DMS53 treated with DMSO at 0.1 percent for 48 hours (cell line): ENCODE measurements at regions not wholly inside any gene's neighbourhood (a gene's known extent, or its start where the extent isn't known, plus 50 kb on each side); places are given as distances from the start of the nearest gene placed in this dataset.
"Not testable (repeated sequence)": the region's sequence is repeated elsewhere in the genome, so short reads cannot be mapped to it uniquely, and the experiment has no call there.

Experiments used
- DNase-seq: peaks from one replicate; lab custom pipeline; 2025; ENCODE audit not compliant: unreplicated experiment; lab: John Stamatoyannopoulos, UW

DNA sequence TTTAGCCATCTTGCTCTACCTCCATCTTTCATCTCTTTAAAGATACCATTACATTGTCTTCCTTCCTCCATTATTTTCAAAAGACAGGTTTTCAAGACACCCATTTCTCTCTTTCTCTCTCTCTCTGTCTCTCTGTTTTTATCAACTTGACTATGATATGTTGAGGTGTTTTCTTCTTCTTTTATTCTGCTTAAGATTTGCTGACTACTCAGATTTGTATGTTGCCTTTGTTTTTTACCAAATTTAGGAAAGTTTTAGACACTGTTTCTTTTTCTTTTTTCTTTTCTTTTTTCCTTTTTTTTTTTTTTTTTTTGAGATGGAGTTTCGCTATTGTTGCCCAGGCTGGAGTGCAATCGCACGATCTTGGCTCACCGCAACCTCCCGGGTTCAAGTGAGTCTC is 647.5 kb upstream of the VRK2 start:
- DNase-seq = no peak

DNA sequence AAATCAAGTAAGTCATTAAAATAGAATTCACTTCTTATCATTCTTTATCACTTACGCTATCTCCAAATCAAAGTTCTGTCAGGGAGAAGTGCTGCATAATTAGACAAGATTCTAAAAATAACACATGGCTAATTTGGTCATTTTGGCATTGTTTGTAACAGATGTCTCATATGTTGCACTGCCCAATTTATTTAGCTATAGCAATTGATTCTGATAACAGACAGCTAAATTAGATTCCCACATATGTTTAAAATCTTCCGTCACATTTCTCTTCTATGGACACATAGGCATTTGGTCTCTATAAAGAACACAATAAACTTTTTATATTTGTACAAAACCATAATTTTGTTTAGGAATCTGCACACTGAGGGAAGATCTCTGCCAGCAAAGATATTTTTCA is 644.5 kb upstream of the VRK2 start:
- no peak for DNase-seq

DNA sequence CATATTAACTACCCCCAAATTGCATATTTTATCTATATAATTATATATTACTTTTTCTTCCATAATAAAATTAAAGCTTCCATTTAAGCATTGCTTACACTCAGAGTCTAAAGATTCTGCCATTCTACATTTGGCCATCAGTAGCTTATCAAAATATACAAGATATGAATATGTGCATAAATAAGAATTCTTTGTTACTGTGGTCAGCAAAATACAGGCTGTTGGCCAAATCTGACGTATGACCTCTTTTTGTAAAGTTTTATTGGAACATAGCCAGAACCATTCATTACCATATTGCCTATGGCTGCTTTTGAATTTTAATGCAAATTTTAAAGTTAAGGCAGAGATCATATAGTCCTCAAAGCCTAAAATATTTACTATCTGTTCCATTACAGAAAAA is 643.9 kb upstream of the VRK2 start:
- no peak for DNase-seq

DNA sequence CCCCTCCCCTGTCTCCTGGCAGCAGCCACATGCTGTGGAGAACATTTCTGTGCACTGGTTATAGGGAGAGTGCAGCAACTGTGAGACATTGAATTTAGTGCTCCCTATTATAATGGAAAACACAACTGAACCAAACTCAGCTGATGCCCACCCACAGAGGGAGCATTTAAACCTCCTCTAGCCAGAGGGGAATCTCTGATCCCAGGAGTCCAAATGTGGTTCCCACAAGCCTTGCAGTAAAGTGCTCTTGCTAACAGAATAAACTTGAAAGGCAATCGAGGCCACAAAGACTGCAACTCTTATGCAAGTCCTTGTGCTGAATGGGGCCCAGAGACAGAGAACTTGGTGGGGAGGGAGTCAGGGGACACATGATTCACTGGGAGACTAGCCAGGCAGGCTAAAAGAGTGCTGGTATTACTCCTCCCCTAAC is 638.8 kb upstream of the VRK2 start:
- DNase-seq = no peak

DNA sequence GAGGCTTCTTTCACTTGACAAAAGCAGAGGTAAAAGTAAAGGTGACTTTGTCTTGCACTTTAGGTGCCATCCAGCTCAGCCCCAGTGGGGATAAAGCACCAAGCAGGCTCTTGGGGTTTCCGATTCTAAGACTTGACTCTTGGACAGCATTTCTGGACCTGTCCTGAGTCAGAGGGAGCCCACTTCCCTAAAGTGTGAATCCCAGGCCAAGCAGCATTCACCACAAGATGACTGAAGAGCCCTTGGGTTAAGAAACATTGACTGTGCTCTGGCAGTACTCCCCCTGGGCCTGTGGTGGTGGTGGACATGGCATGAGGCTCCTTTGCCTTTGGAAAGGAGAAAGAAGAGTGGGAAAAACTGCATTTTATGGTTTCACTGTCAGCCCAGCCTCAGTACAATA is 638.0 kb upstream of the VRK2 start:
- no peak for DNase-seq

DNA sequence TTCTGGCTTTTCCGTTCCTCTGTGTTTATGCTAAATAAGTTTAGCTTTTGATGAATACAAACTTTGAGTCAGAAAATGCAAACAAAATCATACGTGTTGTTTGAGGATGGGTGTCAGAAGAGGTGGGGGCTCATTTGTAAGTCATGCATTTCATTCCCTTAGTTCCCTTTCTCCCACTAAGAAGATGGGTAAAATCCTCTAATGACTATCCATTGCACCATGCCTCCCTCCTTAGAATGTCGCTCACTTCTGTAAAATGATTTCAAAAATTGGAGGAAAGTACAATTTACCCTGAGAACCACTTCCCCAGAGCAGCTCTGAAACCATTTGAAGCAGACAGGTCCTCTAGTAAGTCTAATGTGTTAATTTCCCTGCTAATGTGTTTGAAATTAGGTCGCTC is 629.6 kb upstream of the VRK2 start:
- DNase-seq = no peak

DNA sequence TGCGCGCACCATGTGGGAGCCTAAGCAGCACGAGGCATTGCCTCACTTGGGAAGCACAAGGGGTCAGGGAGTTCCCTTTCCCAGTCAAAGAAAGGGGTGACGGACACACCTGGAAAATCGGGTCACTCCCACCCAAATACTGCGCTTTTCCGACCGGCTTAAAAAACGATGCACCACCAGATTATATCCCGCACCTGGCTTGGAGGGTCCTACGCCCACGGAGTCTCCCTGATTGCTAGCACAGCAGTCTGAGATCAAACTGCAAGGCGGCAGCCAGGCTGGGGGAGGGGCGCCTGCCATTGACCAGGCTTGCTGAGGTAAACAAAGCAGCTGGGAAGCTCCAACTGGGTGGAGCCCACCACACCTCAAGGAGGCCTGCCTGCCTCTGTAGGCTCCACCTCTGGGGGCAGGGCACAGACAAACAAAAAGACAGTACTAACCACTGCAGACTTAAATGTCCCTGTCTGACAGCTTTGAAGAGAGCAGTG is 627.7 kb upstream of the VRK2 start:
- not testable (repeated sequence) for DNase-seq

DNA sequence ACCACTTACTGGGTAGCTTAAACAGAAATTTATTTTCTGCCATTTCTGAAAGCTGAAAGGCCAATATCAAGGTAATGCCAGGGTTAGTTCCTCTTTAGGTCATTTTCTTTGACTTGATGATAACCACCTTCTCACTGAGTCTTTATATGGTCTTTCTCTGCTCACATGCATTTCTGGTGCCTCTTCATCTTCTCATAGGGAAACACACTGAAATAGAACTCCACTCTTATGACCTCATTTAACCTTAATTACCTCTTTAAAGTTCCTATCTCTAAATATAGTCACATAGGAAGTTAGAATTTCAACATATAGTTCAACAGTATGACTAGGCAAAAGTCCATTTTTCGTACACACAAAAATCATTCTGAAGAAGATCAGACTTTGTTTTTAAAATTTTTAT is 616.8 kb upstream of the VRK2 start:
- DNase-seq = no peak

DNA sequence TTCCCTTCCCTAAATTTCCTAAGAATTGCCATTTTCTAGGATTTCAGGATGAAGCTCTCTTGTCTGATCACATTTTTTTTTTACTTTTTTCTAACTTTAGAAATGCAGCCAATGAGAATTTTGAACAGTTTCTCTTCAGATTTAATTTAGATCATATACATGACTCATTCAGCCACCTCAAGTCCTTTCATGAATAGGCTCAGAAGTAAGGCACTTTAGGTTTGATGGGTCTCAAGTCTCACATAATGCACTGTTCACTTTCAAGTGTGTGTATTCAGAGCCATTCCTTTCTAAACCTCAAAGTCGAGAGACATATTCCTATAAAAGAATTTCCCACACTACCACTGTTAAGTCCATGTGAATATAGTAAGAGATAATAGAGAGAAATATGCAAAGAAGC is 614.1 kb upstream of the VRK2 start:
- no peak for DNase-seq

DNA sequence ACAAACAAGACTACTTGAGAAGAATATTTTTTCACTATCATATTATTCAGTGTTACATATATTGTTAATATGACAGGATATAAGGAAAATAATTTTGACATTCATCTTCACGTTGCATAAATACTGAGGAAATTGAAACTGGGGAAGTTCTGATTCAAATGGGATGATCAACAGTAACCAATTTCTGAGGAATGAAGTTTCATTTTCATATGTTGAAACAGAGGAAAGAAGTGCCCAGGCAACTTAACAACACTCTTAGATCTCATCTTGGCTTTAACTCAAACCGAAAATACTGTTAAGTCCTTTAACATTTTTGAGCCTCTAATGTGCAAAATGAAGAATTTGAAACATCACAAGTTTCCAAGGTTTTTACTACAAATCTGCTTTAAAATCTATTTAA is 612.2 kb upstream of the VRK2 start:
- DNase-seq = no peak

DNA sequence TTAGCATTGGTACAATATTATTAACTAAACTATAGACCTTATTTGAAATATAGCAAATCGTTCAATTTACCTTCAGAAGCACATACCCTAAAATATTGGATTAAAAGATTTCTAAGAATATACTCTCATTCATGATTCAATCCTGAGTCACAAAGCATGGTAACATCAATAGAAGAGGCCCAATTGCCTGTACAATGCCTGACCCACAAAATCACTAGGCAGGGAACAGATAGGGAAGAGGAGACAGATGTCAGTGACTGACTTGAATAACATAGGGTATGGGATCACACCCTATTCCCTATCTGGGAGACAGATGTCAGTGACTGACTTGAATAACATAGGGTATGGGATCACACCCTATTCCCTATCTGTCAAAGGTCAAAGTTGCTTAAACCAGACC is 611.6 kb upstream of the VRK2 start:
- no peak for DNase-seq

DNA sequence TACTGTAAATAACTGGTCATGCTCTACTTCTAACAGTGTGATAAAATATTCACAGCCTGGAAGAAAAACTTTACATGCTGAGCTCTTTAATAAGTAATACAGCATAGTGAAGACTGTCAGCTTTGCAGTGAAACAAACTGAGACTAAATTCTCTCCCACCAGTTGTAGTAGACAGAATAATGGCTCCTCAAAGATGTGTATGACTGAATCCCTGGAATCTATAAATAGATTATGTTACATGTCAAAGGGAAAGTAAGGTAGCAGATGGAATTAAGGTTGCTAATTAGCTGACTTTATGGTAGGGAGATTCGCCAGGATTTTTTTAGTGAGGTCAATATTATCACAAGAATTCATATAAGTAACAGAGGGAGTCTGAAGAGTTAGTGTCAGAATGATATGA is 609.5 kb upstream of the VRK2 start:
- DNase-seq = no peak

DNA sequence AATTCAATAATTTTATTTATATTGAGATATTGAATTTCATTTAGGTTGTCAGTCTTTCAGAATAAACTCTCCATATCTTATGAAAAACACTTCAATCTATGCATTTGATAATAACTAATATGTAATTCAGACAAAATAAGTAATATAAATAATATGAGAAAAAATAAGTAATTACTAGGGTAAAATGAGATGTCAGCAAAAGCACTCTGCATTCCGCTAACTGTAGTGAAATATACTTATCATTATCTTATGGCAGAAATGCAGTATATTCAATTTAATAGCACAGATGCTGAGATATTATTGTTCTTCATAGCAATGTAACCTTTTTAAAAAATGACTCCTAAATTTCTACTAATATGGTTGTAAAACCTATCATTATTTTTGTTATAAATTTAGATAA is 606.2 kb upstream of the VRK2 start:
- DNase-seq = no peak

DNA sequence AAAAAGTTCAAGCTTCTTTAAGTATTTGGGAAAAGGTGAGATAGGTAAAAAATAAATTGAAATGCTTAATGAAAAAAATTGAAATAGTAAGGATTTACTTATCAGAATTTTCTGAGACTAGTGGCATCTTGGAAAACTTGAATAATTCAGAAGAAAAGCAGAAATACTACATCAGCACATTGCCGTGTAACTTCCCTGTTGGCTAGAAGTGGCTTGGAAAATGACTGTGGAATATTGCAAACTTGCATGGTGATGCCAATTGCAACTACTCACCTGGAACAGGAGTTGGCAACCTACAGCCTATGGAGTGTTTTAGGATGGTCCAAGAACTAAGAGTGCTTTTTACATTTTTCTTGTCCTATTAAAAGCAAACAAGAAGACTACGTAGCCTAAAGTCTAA is 603.5 kb upstream of the VRK2 start:
- no peak for DNase-seq

DNA sequence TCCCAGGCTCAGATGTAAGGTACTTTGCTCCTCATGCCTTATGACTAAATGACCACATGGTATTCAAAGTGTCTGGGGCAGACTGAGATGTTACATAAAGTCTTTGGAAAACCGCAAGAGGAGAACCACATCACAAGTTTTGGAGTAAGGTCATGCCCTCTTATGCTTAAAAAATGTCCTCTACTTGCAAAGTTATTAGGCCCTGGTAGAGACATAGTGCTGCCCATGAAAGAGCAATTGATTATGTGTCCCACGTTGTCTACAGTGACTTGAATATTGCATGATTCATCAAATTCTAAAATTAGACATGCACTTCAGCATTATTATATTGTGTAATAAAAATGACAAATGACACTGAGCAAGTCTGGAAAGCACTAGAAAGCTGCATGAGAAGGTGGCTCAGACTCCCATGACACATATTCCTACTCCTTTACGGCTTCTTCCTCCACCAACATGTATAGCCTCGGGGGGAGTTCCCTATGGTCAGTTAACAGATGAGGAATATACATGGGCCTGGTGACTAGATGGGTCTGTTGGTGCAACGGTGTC is 602.6 kb upstream of the VRK2 start:
- DNase-seq = no peak

DNA sequence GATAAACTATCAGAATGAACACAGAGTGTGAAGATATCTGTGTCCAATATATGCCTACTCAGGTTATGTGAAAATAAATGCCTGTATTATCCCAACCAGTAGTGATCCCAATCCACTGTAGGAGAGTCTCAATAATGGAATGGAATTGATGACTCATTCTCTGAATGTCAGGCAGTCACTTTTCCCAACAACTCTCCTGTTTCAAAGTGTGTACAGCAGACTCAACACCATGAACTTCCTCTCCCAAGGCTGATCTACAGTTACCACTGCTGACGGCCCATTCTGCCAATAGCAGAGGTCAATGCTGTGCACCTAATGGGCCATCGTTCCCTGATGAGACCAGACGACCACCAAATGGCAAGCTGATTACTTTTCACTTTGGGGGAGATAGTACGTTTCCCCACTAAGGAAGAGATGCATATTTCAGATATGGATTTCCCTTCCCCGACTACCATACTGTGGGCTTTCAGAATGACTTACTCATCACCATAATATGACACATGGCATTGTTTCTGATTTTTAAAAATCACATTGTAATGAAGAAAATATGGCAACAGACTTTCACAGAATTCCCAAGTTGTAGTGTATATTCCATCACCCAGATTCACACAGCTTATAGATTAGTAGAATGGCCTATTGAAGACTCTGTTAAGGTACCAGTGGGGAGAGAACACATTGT is 601.7 kb upstream of the VRK2 start:
- no peak for DNase-seq

DNA sequence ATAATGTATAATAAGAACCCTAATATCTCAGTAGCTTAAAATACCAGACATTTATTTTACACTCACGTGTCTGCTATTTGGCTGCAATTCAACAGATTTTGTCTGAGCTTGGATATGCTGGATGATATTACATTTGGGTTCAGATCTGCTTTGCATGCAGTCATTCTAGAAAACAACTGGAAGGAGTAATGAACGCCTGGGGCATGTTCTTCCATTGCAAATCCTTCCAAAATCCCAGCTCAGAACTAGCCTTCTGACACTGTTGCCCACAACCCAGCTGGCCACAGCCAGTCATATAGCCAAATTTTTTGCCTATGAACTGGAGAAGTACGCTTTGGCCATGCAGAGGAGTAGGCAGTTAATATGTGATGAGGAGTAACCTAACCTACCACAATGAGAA is 597.8 kb upstream of the VRK2 start:
- DNase-seq = no peak

DNA sequence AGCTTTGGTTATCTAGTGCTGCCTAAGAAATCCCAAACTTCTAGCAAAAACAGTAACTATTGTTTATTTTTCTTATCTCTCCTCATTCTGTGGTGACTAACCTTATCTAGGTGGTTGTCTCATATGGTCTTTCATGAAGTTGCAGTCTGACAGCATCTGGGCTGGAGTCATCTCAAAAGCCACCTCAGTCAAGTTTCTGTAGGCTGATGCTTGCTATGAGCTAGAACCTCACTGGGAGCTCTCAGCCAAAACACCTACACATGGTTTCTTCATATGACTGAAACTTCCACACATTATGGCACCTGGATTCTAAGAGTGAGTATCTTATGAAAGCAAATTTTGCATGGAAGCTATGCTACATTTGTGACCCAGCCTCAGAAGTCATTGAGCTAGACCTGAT is 596.4 kb upstream of the VRK2 start:
- no peak for DNase-seq

DNA sequence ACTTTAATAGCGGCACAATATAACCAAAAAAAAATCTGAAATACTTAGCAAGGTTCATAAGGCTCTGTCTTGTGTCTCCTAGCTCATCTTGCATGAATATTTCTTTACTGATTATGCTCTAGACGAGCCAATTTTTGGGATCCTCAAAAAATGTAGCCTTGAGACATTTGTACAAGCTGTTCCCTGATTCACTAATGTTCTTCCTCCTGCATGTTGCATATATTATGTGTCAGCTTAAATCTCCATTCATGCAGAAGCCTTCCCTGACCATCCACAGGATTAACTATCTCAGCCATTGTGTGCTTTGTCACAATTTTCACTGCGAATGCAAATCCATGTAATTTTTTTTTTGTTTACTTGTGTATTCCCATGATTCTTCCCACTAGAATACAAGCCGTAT is 594.0 kb upstream of the VRK2 start:
- no peak for DNase-seq

DNA sequence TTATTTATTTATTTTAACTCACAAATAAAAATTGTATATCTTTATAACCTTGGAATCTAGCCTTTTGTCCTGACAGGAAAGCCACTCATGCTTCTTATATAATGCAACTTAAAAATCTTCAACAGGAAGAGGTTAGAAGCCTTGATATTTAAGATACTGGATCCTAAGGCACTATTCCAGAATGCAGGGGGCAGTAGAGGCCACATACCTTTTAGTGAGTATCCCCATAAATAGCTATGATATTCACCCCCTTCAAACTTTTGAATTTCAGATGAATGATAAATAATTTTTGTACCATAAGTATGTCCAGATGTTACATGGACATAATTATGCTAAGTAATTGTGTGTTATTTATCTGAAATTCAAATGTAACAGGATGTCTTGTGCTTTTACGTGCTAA is 592.7 kb upstream of the VRK2 start:
- no peak for DNase-seq

DNA sequence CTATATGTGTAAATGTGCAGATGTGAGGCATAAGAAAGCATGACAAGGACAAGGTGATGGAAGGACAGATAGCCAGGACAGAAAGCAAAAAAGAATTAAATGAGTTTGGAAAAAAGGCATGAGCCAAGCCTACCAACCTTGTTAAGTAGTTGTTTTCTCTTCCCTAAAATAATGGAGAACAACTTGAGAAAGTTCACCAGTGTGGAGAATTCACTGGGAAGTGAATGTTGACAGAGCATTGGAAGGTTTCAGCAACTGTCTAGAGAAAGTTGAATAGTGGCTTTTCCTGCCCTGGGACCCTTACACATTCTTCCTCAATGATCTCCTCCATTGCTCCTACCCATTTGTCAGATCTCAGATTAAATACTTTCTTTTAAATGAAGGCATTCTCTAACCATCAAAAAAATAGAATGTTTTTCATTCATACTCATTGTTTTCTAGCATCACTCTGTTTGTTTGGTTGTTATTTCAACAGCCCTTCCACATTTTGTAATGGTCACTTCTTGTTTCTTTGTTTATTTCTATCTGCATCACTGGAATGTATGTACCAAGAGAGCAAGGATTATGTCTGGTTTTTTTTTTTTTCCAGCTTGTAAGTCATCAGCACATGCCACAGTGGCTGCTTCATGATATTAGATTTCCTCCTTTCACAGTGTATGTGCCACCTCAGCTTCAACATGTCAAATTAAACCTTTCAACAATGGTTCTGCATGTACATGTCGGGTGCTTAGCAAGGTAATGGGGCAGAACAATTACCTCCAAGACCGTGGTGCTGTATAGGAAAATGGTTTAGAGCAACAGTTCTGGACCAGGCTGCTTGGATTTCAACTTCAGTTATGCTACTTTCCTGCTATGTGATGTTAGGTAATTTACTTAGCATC is 586.0 kb upstream of the VRK2 start:
- no peak for DNase-seq

DNA sequence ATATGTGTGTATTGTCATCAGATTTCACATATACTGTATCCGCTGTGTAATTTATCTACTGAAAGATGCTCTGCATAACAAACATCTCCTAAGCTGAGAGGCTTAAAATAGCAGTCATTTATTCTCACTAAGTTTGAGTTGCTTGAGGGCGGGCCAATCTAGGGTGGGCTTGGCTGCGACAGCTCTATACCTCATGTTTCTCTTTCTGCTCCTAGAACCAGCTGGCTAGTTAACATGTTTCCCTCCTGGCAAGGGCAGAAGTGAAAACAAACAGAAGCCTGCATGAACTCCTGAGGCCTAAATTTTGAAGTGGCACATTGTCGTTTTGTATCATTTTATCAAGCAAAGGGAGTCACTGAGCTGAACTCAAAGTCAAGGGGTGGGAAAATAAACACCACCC is 585.0 kb upstream of the VRK2 start:
- DNase-seq = no peak
